ENCODE measurements at regions not wholly inside any gene's neighbourhood (a gene's known extent, or its start where the extent isn't known, plus 50 kb on each side); places are given as distances from the start of the nearest gene placed in this dataset.

GRCh38 chrX:110419512-110419911 lies 60.9 kb downstream of the RTL9 start:
- DNase-seq, result no peak
- no peak for TF ChIP-seq CTCF (IDR thresholded peaks at IDR 0.05)
- Mint-ChIP-seq H3K36me3 (ENCODE audit: low read depth) (no peaks in the 10 kb centered on the region), H3K4me3 (peak overlapping the region; percentile 77; the same call in 1 of the 2 replicates), H3K9me3 (no peaks in the 10 kb centered on the region), H3K27me3 (ENCODE audit: insufficient read depth) (peaks cover 3% of the 10 kb centered on the region), H3K4me1 (ENCODE audit: low read depth) (peaks cover 54% of the 10 kb centered on the region), H3K27ac (peak overlapping the region; percentile 94)

- H3K27me3 Mint-ChIP-seq (ENCODE audit: insufficient read depth), result peaks cover 3% of the 10 kb centered on the region
These were observed 62.3 kb downstream of the RTL9 start for GRCh38 chrX:110420771-110421499.

GRCh38 chrX:110421500-110422455 lies 63.1 kb downstream of the RTL9 start:
- H3K9me3 Mint-ChIP-seq, result no peaks in the 10 kb centered on the region
- no peak for TF ChIP-seq CTCF (IDR thresholded peaks at IDR 0.05)
- no peak overlapping the region for H3K27ac Mint-ChIP-seq
- peaks cover 35% of the 10 kb centered on the region for H3K4me1 Mint-ChIP-seq (ENCODE audit: low read depth)
- no peak overlapping the region for H3K4me3 Mint-ChIP-seq
- no peak for DNase-seq
- H3K27me3 Mint-ChIP-seq (ENCODE audit: insufficient read depth), result peaks cover 4% of the 10 kb centered on the region
- no peaks in the 10 kb centered on the region for H3K36me3 Mint-ChIP-seq (ENCODE audit: low read depth)

More at GRCh38 chrX:110420771-110421499, 62.3 kb downstream of the RTL9 start:
- no peak overlapping the region for H3K27ac Mint-ChIP-seq
- no peaks in the 10 kb centered on the region for H3K36me3 Mint-ChIP-seq (ENCODE audit: low read depth)
- peaks cover 40% of the 10 kb centered on the region for H3K4me1 Mint-ChIP-seq (ENCODE audit: low read depth)
- no peaks in the 10 kb centered on the region for H3K9me3 Mint-ChIP-seq
- DNase-seq, result no peak
- H3K4me3 Mint-ChIP-seq, result no peak overlapping the region
- TF ChIP-seq CTCF (IDR thresholded peaks at IDR 0.05), result peak; percentile 67

- DNase-seq, result no peak
- Mint-ChIP-seq H3K4me1 (ENCODE audit: low read depth) (no peaks in the 10 kb centered on the region), H3K27ac (no peak overlapping the region), H3K27me3 (ENCODE audit: insufficient read depth) (peaks cover 2% of the 10 kb centered on the region), H3K9me3 (no peaks in the 10 kb centered on the region), H3K36me3 (ENCODE audit: low read depth) (no peaks in the 10 kb centered on the region), H3K4me3 (no peak overlapping the region)
- TF ChIP-seq CTCF (IDR thresholded peaks at IDR 0.05), result no peak
These were observed 66.8 kb downstream of the RTL9 start for GRCh38 chrX:110425222-110426154.

GRCh38 chrX:110426155-110426504 lies 67.5 kb downstream of the RTL9 start:
- Mint-ChIP-seq H3K27me3 (ENCODE audit: insufficient read depth) (peaks cover 2% of the 10 kb centered on the region), H3K4me1 (ENCODE audit: low read depth) (no peaks in the 10 kb centered on the region), H3K9me3 (no peaks in the 10 kb centered on the region), H3K4me3 (no peak overlapping the region), H3K36me3 (ENCODE audit: low read depth) (no peaks in the 10 kb centered on the region), H3K27ac (no peak overlapping the region)
- DNase-seq, result no peak
- no peak for TF ChIP-seq CTCF (IDR thresholded peaks at IDR 0.05)
